Caki2 (cell line): ENCODE measurements at regions not wholly inside any gene's neighbourhood (a gene's known extent, or its start where the extent isn't known, plus 50 kb on each side); places are given as distances from the start of the nearest gene placed in this dataset.
A peak's percentile ranks its signal among the peaks of the same experiment; 100 is the strongest.

Experiments
- DNase-seq: peaks from one replicate; pipeline ENCODE4 v3.0.0-alpha.2; 2015; ENCODE audit warnings: low read depth
- in situ Hi-C: cut with HindIII; loops from 2 replicates; pipeline ENCODE4 v1.10.0; 2016; ENCODE audit warnings: low sequenced_read_pairs, low pct_unique_long_range_greater_than_20kb, mixed read lengths

GRCh38 chr15:86001200-86001599, 78.5 kb upstream of the AGBL1 start:
- in situ Hi-C loops = no loop called here
- no peak for DNase-seq

GRCh38 chr15:86002444-86002843, 77.2 kb upstream of the AGBL1 start:
- in situ Hi-C loops = no loop called here
- no peak for DNase-seq

GRCh38 chr15:86004061-86004460, 75.6 kb upstream of the AGBL1 start:
- in situ Hi-C loops = no loop called here
- DNase-seq = no peak

- no peak for DNase-seq
- in situ Hi-C loops = no loop called here
Measured at GRCh38 chr15:86006546-86006945, 73.1 kb upstream of the AGBL1 start.

GRCh38 chr15:86009727-86010126, 69.9 kb upstream of the AGBL1 start:
- DNase-seq = no peak
- in situ Hi-C loops = no loop called here

DNA sequence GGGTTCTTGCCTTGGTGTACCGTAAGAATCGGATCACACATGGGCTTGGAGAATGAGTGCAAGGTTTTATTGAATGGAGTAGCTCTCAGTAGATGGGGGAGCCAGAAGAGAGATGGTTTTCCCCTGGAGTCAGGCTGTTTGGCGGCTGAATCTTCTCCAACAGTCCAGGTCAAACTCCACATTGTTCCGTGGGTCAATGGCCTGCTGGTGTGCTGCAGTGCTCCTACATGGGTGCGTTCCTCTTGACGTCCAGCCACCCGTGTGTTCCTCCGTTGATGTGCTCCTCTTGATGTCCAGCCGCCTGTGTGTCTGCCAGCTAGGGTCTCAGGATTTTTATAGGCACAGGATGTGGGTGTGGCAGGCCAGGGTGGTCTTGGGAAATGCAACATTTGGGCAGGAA, 69.3 kb upstream of the AGBL1 start:
- in situ Hi-C loops = no loop called here

DNA sequence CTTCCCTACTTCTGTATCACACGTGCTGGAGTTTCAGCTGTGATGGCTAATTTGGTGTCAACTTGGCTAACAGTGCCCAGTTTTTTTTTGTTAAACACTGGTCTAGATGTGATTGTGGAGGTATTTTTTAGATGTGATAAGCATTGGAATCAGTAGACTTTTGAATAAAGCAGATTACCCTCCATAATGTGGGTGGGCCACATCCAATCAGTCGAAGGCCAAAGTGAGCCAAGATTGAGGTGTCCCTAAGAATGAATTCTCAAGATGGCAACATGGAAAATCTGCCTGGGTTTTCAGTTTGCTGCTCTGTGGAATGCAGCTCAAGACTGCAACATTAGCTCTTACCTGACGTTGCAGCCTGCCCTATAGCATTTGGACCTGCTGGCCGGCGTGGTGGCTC, 68.8 kb upstream of the AGBL1 start:
- in situ Hi-C loops = no loop called here

More for the DNA sequence above, 69.3 kb upstream of the AGBL1 start:
- no peak for DNase-seq

DNA sequence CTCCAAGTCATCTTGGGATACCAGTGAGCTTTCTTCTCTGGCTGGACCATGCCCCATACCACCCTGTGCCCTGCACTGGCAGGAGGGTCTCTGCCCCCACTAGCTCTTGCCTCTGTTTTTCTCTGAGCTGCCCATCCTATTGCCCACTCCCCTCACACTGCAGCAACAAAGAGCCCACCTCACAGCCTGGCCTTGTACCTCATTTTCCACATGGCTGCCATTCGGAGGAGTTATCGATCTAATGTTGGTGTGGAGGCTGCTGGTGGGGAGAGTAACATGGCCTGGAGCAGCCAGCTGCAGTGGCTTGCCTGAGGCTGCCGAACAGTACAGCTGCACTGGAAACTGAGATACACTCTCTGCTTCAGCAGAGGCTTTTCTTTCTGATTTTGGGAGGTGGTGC, 65.7 kb upstream of the AGBL1 start:
- no peak for DNase-seq
- in situ Hi-C loops = no loop called here

More for the DNA sequence above, 68.8 kb upstream of the AGBL1 start:
- no peak for DNase-seq

GRCh38 chr15:86016750-86017149, 62.9 kb upstream of the AGBL1 start:
- no peak for DNase-seq
- in situ Hi-C loops = no loop called here

GRCh38 chr15:86018679-86019078, 61.0 kb upstream of the AGBL1 start:
- in situ Hi-C loops = no loop called here
- no peak for DNase-seq

- in situ Hi-C loops = no loop called here
- DNase-seq = peak; percentile 33
Measured at GRCh38 chr15:86021281-86022264, 58.1 kb upstream of the AGBL1 start.

- DNase-seq = no peak
- in situ Hi-C loops = no loop called here
Measured at GRCh38 chr15:86028961-86029360, 50.7 kb upstream of the AGBL1 start.
